ENCODE measurements at regions not wholly inside any gene's neighbourhood (a gene's known extent, or its start where the extent isn't known, plus 50 kb on each side); places are given as distances from the start of the nearest gene placed in this dataset.

DNA sequence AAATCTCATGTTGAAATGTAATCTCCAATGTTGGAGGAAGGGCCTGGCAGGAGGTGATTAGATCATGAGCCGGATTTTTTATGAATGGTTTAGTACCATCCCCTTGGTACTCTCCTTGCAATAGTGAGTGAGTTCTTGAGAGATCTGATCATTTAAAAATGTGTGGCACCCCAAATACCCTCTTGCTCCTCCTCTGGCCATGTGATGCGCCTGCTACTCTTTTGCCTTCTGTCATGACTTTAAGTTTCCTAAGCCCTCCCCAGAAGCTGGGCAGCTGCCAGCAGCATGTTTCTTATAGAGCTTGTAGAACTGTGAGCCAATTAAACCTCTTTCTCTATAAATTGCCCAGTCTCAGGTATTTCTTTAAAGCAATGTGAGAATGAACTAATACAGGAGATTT lies 72.6 kb upstream of the FIGN start:
- DNase-seq: no peak

DNA sequence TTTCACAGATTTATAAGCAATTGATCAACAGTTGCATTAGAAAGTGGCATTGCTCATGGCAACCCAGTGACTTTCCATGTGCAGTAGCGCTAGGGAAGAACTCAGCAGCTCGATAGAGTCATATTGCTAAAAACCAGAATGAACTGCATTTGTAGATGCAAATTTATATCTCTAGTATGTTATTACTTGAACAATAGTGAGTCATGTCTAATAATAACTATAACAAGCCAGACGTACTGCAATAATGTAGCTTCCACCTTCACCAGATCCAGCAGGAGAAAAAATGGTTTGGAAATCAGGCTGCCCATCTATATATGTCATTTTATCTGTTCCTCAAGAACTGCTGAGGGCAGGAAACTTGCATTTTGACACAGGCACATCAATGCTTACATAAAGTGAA lies 66.5 kb upstream of the FIGN start:
- DNase-seq: no peak

DNA sequence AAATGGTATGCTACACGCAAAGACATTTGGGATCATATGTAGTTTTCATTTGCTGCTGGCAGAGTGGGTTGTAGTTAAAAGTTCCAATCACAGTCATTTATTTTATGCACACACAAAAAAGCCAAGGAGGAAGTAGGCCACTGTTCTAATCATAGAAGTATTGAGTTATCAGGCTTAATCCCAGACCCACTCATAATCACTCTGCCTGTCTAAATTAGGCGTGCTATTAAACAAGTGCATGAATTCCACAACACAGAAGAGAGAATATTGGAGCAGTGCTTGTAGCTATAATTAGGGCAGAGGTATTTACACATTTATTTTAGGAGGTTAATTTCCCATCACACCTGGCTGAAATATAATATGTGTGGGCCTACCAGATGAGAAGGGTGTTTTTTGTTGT lies 65.7 kb upstream of the FIGN start:
- DNase-seq: no peak

DNA sequence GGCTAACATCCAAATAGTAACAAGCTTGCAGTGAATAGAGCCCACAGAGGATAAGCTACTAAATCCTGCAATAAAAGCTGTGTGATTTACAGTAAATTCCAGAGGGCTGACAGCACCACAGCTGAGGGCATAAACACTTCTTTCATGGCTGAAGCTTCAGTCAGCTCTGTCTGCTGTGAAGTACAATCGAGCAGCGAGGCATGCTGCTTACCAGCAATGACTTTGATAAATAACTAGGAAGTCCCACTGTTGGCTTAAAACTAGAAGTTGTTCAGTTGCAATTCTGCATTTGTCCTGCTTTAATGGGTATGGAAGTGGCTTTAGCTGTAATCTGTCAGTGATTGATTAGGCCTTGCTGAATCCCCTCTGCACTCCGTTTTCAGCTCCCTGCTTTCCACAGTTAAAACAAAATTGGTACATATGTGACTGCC lies 65.2 kb upstream of the FIGN start:
- peak; percentile 6 for DNase-seq

DNA sequence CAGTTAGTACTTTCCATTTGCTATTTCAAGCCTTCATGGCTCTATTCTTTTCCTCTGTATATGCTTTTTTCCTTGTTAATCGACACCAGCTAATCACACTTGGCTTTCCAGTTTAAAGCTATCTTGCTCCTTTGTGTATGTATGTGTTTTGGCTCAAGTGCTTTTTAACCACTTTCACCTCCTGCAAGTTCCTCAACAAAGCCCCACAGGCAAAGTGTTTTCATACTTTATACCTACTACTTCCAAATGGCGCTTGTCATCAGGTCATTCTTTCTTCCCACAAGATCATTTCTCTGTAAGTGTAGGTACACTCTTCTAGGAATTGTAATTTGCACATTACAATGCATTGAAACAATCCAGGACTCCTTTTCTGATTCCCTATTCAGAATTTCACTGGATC lies 64.0 kb upstream of the FIGN start:
- DNase-seq: no peak

DNA sequence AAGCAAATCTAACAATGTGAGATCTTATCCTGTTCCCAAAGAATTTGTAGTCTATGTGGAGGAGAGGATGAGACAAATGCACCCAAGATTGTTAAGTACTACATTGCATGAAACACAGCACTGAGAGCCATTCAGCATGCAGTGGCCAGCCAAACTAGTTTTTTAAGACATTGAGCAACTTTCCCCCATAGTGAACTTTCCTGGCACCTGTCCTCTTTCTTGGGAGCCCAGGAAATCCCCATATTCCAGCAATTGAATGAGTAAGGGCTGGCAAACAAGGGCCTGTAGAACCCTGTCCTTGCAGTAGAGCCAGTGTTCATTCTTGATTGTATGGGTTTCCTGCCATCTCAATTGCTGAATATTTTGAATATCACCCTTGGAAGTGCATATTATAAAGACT lies 58.8 kb upstream of the FIGN start:
- DNase-seq: no peak
